Fibroblast of peridontal ligament (primary cell): ENCODE measurements at regions not wholly inside any gene's neighbourhood (a gene's known extent, or its start where the extent isn't known, plus 50 kb on each side); places are given as distances from the start of the nearest gene placed in this dataset.

Source experiments
- DNase-seq: peaks from one replicate; pipeline ENCODE4 v3.0.0-alpha.2; 2010; ENCODE audit errors: extremely low read depth

DNA sequence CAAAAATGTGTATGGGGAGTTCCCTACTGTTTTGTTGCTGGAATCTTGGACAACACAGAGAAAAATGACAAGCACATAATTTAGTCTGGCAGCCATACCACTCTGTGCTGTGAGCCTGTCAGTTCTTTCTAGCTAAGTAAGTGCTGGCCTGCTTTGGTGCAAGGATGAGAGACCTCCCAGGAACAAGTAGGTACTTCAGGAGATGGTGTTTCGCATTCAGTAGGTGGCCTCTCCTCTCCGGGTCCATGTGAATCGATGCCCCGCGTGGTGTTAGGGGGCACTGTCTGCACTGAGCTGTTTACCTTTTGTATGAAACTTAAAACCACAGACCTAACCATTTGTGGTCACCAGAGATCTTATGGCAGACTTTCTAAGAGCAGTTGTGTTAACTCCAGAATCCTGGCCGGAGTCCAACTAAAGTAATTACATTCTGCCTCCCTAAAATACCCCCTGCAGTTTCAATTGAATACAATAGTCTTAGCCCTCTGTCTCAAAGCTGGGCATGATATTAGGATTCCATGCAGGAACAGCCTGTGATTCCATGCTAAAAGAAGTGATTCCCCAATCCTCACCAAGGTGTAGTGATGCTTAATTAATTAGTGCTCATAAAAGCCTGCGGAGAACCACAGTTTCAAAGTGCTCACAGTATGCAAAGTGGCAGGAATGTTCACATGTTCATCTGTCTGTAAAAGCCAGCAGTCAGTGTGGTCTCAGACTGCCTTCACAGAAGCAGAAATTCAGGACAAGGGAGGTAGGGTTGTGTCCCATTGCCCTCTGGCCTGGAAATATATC, 64.2 kb downstream of the LLPH start:
- peak; percentile 85 for DNase-seq

GRCh38 chr12:66065641-66066136, 64.9 kb downstream of the LLPH start:
- DNase-seq, result peak; percentile 62

DNA sequence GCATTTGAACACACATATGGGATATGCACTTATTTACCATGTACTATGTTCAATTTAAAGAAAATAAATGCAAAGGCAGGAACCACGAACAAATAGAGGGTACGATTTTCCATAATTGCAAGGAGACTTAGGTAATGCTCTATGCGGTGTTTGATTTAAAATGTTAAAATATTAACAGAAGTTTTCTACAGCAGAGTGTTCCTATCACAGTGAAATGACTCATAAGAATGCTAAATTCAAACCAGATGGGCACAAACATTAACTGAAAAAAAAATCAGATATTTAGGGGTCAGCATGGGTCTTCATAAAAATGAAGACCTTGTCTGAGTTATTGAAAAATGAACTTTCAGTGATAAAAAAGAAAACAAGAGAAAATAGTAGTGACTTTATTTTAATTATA, 65.4 kb downstream of the LLPH start:
- DNase-seq, result peak; percentile 60

GRCh38 chr12:66063916-66064315, 66.6 kb downstream of the LLPH start:
- no peak for DNase-seq

GRCh38 chr12:66062290-66062625, 68.3 kb downstream of the LLPH start:
- peak; percentile 44 for DNase-seq

GRCh38 chr12:66061557-66062289, 68.8 kb downstream of the LLPH start:
- DNase-seq, result no peak

DNA sequence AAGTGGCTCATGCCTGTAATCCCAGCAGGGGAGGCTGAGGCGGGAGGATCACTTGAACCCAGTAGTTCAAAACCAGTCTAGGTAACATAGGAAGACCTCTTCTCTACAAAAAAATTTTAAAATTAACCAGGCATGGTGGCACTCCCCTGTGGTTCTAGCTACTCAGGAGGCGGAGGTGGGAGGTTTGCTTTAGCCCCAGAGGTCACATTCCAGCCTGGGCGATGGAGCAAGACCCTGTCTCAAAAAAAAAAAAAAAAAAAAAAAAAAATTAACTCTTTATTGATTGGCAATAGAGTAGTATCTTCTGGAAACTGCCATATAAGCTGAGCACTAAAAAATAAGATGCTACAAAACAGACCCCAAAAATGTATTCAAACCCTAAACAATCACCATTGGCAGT, 69.5 kb downstream of the LLPH start:
- no peak for DNase-seq

DNA sequence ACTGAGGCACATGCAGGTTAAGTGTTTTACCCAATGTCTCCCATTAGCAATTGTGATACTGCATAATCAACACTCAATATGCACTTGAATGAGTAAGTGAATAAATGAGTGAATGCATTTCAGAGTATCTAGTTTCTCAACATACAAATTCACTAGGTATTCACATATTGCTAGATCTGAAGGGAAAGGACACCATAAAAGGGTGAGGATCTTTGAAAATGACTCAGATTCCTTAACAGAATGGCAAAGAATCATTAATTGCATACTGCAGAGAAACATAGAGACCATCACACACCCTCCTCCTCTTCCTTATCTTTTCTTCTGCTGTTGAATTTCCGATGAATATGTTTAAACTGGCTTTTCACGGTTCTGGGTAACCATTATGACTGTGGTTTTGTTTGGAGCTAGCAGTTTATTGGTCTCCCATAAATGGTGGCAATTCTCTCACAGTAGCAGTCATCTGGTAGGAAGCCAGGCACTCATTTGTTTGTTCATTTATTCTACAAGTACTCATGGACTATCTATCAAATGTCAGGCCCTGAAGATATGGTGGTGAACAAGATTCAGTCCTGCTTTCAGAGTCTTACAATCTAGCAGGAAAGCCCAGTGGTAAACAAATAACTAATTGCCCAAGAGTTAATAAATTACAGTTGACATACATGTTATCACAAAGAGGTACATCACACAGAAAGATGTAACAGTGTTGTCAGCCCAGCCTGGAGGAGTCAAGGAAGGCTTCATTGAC, 70.2 kb downstream of the LLPH start:
- no peak for DNase-seq

GRCh38 chr12:66059666-66060065, 70.9 kb downstream of the LLPH start:
- DNase-seq, result no peak

- no peak for DNase-seq
Observed at GRCh38 chr12:66058554-66058953, 72.0 kb downstream of the LLPH start.

- DNase-seq, result peak; percentile 35
Observed at GRCh38 chr12:66055837-66056319, 74.7 kb downstream of the LLPH start.

GRCh38 chr12:66052988-66053615, 77.4 kb downstream of the LLPH start:
- no peak for DNase-seq

- no peak for DNase-seq
Observed at GRCh38 chr12:66051361-66051760, 79.2 kb downstream of the LLPH start.

GRCh38 chr12:66050610-66051009, 79.9 kb downstream of the LLPH start:
- DNase-seq, result no peak

GRCh38 chr12:66050283-66050576, 80.3 kb downstream of the LLPH start:
- no peak for DNase-seq

GRCh38 chr12:66049538-66050282, 80.8 kb downstream of the LLPH start:
- peak; percentile 52 for DNase-seq

GRCh38 chr12:66048835-66049537, 81.6 kb downstream of the LLPH start:
- DNase-seq, result peak; percentile 43

DNA sequence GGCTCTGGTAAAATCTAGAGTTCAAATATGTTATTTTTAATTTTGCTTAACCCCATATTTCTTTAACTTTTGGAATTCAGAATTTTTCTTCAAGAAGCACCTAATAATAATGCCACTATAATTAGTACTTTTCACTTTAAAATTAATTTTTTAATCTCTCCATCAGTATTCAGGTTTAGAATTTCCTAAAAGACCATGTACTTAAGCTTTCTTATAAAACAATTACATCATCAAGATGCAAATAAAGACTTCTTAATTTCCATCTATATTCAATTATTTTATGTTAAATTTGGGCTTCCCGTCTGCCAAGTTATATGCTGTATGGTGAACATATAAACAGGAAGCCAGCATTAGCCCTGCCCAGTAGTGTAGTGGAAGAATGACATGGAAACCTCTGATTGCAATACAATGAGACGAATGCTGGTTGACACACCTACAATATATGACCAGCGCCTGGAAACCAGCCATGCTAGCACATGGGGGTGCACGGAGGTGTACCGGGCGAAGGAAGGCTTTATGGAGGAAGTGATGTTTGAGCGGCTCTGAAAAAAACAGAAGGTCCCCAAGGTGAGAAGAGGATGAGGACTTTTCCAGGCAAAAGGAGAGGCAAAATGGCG, 82.2 kb downstream of the LLPH start:
- no peak for DNase-seq

- DNase-seq, result peak; percentile 66
Observed at GRCh38 chr12:66047411-66048021, 83.0 kb downstream of the LLPH start.

DNA sequence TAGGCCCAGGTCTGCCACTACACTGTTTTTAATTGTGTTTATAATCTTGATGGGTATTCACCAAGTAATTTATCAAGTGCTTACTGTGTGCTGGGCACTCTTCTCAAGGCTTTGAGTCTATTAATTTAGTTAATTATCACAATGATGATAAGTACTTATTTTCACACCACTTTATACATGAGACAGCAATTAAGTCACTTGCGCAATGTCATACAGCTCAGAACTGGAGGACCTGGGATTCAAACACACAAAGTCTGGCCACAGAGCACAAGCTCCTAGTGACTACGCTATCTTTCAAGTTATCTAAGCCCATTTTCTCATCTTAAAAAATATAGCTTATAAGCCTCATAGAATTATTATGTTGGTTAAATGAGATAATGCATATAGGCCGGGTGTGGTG, 85.0 kb downstream of the LLPH start:
- no peak for DNase-seq
